Neural progenitor cell (in vitro differentiated cells): ENCODE measurements at regions not wholly inside any gene's neighbourhood (a gene's known extent, or its start where the extent isn't known, plus 50 kb on each side); places are given as distances from the start of the nearest gene placed in this dataset.

Source experiments
- CTCF ChIP-seq: fragments of 200-600 bp; sonication (generic); IDR thresholded peaks from 2 replicates; pipeline ENCODE4 v1.5.1; 2017; ENCODE audit warnings: antibody characterized with exemption, mild to moderate bottlenecking
- EZH2 ChIP-seq: fragments of 200-600 bp; sonication (generic); IDR thresholded peaks from 2 replicates; pipeline ENCODE4 v1.6.1; 2017; ENCODE audit warnings: antibody characterized with exemption, mild to moderate bottlenecking, moderate library complexity
- EZH2phosphoT487 ChIP-seq: fragments of 200-600 bp; sonication (generic); IDR thresholded peaks from 2 replicates; pipeline ENCODE4 v1.6.1; 2017; ENCODE audit warnings: antibody characterized with exemption

- no peak for TF ChIP-seq EZH2
- TF ChIP-seq CTCF: no peak
- no peak for TF ChIP-seq EZH2phosphoT487
These were observed 191.5 kb upstream of the PARD3B start for GRCh38 chr2:204353823-204354222.
